ENCODE measurements at regions not wholly inside any gene's neighbourhood (a gene's known extent, or its start where the extent isn't known, plus 50 kb on each side); places are given as distances from the start of the nearest gene placed in this dataset.

- H3K27ac ChIP-seq = no peak overlapping the region
- no peak for TF ChIP-seq CTCF (conservative IDR thresholded peaks at IDR 0.05)
Observed at GRCh38 chr3:81426826-81427577, 334.4 kb downstream of the GBE1 start.

GRCh38 chr3:81425198-81425868 lies 336.1 kb downstream of the GBE1 start:
- TF ChIP-seq CTCF (conservative IDR thresholded peaks at IDR 0.05) = no peak
- no peak overlapping the region for H3K27ac ChIP-seq

GRCh38 chr3:81419228-81419627 lies 342.2 kb downstream of the GBE1 start:
- peak; percentile 78 for TF ChIP-seq CTCF (conservative IDR thresholded peaks at IDR 0.05)
- no peak overlapping the region for H3K27ac ChIP-seq

GRCh38 chr3:81416812-81417211 lies 344.6 kb downstream of the GBE1 start:
- TF ChIP-seq CTCF (conservative IDR thresholded peaks at IDR 0.05) = no peak
- H3K27ac ChIP-seq = no peak overlapping the region

GRCh38 chr3:81406318-81406717 lies 355.1 kb downstream of the GBE1 start:
- peak overlapping the region; percentile 64 for H3K27ac ChIP-seq
- TF ChIP-seq CTCF (conservative IDR thresholded peaks at IDR 0.05) = no peak

GRCh38 chr3:81395739-81396513 lies 365.5 kb downstream of the GBE1 start:
- no peak overlapping the region for H3K27ac ChIP-seq
- TF ChIP-seq CTCF (conservative IDR thresholded peaks at IDR 0.05) = no peak
